Sigmoid colon (tissue), 4 donors: ENCODE measurements at regions not wholly inside any gene's neighbourhood (a gene's known extent, or its start where the extent isn't known, plus 50 kb on each side); places are given as distances from the start of the nearest gene placed in this dataset.

Source experiments
- POLR2A ChIP-seq, 2 donors: fragments of 450-650 bp; IDR thresholded peaks; one replicate each; pipeline ENCODE4 v1.6.1; 2016; ENCODE audit warnings: antibody characterized with exemption in 2 of 2, mild to moderate bottlenecking in 2 of 2, moderate library complexity in 2 of 2
- POLR2AphosphoS5 ChIP-seq, 4 donors: sonication (generic); formaldehyde crosslinking; IDR thresholded peaks; one replicate each; pipeline ENCODE4 v1.6.1; 2017; ENCODE audit warnings: antibody characterized with exemption in 4 of 4
- TF ChIP-seq, protein P1 (sequence below), 4 experiments: fragments of 450-650 bp in 3 of 4; fragments of 200-600 bp in 1 of 4; IDR thresholded peaks; one replicate each; pipeline ENCODE4 v1.5.1; 2016 to 2019; ENCODE audit warnings: antibody characterized with exemption in 4 of 4, mild to moderate bottlenecking in 3 of 4, moderate library complexity in 2 of 4

DNA sequence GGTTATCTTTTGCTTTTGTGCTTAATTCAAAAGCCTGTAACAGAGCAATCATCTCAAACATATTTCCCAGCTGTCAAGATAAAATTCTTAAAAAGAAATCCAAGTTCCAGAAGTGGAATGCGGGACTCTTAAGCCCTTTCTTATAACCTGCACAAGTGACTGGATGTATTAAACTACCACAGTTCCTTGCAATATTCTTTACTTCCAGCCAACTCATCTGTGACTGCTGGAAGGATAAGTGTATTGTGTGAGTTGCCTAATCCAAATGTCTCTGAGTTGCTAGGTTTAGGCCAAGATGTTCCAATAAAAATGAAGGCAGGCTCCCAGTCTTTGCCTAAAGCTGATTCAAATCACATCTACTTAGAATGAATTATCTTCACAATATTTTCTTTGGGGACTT, 159.2 kb upstream of the SLC24A2 start:
- TF ChIP-seq, protein P1, sequence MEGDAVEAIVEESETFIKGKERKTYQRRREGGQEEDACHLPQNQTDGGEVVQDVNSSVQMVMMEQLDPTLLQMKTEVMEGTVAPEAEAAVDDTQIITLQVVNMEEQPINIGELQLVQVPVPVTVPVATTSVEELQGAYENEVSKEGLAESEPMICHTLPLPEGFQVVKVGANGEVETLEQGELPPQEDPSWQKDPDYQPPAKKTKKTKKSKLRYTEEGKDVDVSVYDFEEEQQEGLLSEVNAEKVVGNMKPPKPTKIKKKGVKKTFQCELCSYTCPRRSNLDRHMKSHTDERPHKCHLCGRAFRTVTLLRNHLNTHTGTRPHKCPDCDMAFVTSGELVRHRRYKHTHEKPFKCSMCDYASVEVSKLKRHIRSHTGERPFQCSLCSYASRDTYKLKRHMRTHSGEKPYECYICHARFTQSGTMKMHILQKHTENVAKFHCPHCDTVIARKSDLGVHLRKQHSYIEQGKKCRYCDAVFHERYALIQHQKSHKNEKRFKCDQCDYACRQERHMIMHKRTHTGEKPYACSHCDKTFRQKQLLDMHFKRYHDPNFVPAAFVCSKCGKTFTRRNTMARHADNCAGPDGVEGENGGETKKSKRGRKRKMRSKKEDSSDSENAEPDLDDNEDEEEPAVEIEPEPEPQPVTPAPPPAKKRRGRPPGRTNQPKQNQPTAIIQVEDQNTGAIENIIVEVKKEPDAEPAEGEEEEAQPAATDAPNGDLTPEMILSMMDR (IDR thresholded peaks at IDR 0.05), result no peak
- no peak for TF ChIP-seq POLR2AphosphoS5 (IDR thresholded peaks at IDR 0.05)
- TF ChIP-seq POLR2A (IDR thresholded peaks at IDR 0.05), result no peak
